HG02642 (cell line): ENCODE measurements at regions not wholly inside any gene's neighbourhood (a gene's known extent, or its start where the extent isn't known, plus 50 kb on each side); places are given as distances from the start of the nearest gene placed in this dataset.

ENCODE experiments used
- ATAC-seq: cut with Tn5 transposase; IDR thresholded peaks from one replicate; pipeline ENCODE4 v1.9.1; 2021; ENCODE audit warnings: mild to moderate bottlenecking; ENCODE audit not compliant: unreplicated experiment, poor library complexity

- ATAC-seq = no peak
Measured at GRCh38 chr12:23423097-23423687, 526.3 kb downstream of the SOX5 start.

GRCh38 chr12:23423796-23424195 lies 525.7 kb downstream of the SOX5 start:
- ATAC-seq = no peak

- ATAC-seq = no peak
Measured at GRCh38 chr12:23424685-23425084, 524.8 kb downstream of the SOX5 start.

- ATAC-seq = no peak
Measured at GRCh38 chr12:23426328-23426727, 523.1 kb downstream of the SOX5 start.

GRCh38 chr12:23428758-23429157 lies 520.7 kb downstream of the SOX5 start:
- no peak for ATAC-seq

GRCh38 chr12:23431006-23431405 lies 518.5 kb downstream of the SOX5 start:
- ATAC-seq = no peak

GRCh38 chr12:23433121-23433520 lies 516.3 kb downstream of the SOX5 start:
- no peak for ATAC-seq

GRCh38 chr12:23434154-23434553 lies 515.3 kb downstream of the SOX5 start:
- no peak for ATAC-seq

- no peak for ATAC-seq
Measured at GRCh38 chr12:23446746-23447145, 502.7 kb downstream of the SOX5 start.

- ATAC-seq = no peak
Measured at GRCh38 chr12:23450810-23451209, 498.7 kb downstream of the SOX5 start.

GRCh38 chr12:23455283-23455682 lies 494.2 kb downstream of the SOX5 start:
- ATAC-seq = no peak

- no peak for ATAC-seq
Measured at GRCh38 chr12:23458640-23459039, 490.8 kb downstream of the SOX5 start.

GRCh38 chr12:23462546-23462945 lies 486.9 kb downstream of the SOX5 start:
- no peak for ATAC-seq

- ATAC-seq = no peak
Measured at GRCh38 chr12:23463172-23463571, 486.3 kb downstream of the SOX5 start.

- no peak for ATAC-seq
Measured at GRCh38 chr12:23464241-23464812, 485.1 kb downstream of the SOX5 start.

GRCh38 chr12:23472329-23472971 lies 477.0 kb downstream of the SOX5 start:
- no peak for ATAC-seq

- no peak for ATAC-seq
Measured at GRCh38 chr12:23473071-23473470, 476.4 kb downstream of the SOX5 start.

GRCh38 chr12:23474438-23474976 lies 475.0 kb downstream of the SOX5 start:
- ATAC-seq = no peak
